GM12864 (cell line): ENCODE measurements at regions not wholly inside any gene's neighbourhood (a gene's known extent, or its start where the extent isn't known, plus 50 kb on each side); places are given as distances from the start of the nearest gene placed in this dataset.

Source experiments
- DNase-seq: peaks from one replicate; pipeline ENCODE4 v3.0.0-alpha.2; 2011; ENCODE audit warnings: low read depth
- H3K4me3 ChIP-seq: 2 replicates; pipeline ENCODE4 v1.5.1; 2011; ENCODE audit warnings: mild to moderate bottlenecking, low read depth, low read length, control low read depth
- CTCF ChIP-seq: IDR thresholded peaks from 2 replicates; pipeline ENCODE4 v1.5.1; 2011; ENCODE audit warnings: low read depth, mild to moderate bottlenecking, moderate library complexity, low read length, control low read depth, inconsistent platforms; ENCODE audit errors: missing control alignments

DNA sequence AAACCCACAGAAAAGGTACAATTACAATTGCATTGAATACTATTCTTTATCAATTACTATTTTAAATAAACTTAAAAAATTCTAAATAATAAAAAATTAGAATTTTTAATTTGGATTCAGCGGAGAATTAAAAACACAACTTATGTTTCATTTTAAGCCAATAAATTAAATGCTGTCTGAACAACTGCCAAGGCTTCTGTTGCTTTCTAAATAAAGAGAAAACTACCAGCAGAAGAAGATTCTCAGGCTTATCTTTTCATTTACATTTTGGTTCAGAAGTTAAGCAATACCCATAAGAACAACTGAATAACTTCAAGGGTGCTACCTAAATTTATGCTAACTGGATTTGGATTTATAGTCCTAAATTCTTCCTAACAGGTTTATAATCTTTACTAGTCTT is 150.0 kb upstream of the FTMT start:
- no peak for TF ChIP-seq CTCF
- DNase-seq: no peak
- H3K4me3 ChIP-seq: no peak overlapping the region

GRCh38 chr5:121702682-121703081 is 149.0 kb upstream of the FTMT start:
- TF ChIP-seq CTCF: no peak
- DNase-seq: no peak
- H3K4me3 ChIP-seq: no peak overlapping the region

GRCh38 chr5:121704291-121704690 is 147.4 kb upstream of the FTMT start:
- no peak for TF ChIP-seq CTCF
- H3K4me3 ChIP-seq: no peak overlapping the region
- no peak for DNase-seq

DNA sequence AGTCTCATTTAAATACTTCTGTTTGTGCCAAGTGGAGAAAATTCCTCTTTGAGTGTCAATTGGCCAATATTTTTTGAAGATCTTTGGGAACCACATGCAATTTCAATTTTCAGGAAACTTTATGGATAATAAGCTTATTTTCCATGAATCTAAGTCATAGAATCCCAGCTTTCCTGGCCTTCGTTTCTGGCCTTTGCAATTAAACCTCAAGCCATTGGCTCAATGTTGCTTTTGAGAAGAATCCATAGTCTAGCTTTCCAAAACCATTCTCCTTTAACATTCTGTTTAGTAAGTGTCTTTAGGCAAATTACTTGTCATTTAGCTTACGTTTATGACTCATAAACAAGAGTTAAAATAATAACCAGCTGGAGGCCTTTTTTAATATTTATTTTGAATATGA is 145.0 kb upstream of the FTMT start:
- H3K4me3 ChIP-seq: no peak overlapping the region
- TF ChIP-seq CTCF: no peak
- no peak for DNase-seq

- H3K4me3 ChIP-seq: no peak overlapping the region
- TF ChIP-seq CTCF: no peak
- DNase-seq: no peak
Observed at GRCh38 chr5:121707178-121707577, 144.5 kb upstream of the FTMT start.

- TF ChIP-seq CTCF: no peak
- H3K4me3 ChIP-seq: no peak overlapping the region
- no peak for DNase-seq
Observed at GRCh38 chr5:121711416-121711815, 140.3 kb upstream of the FTMT start.

- TF ChIP-seq CTCF: no peak
- no peak overlapping the region for H3K4me3 ChIP-seq
- no peak for DNase-seq
Observed at GRCh38 chr5:121719255-121719654, 132.4 kb upstream of the FTMT start.
